PFSK-1 (cell line): ENCODE measurements at regions not wholly inside any gene's neighbourhood (a gene's known extent, or its start where the extent isn't known, plus 50 kb on each side); places are given as distances from the start of the nearest gene placed in this dataset.

Experiments used
- POLR2AphosphoS5 ChIP-seq: IDR thresholded peaks from 2 replicates; pipeline ENCODE4 v1.6.1; 2012; ENCODE audit warnings: low read depth, mild to moderate bottlenecking, control low read depth, low read length, moderate library complexity
- REST ChIP-seq, 2 experiments: IDR thresholded peaks; 2 replicates each; pipeline versions ENCODE4 v1.6.1 to v1.8.0; 2011 to 2012; ENCODE audit warnings: low read depth in 2 of 2, low read length in 2 of 2, control low read depth in 1 of 2, inconsistent platforms in 1 of 2, mild to moderate bottlenecking in 1 of 2, moderate library complexity in 1 of 2; ENCODE audit not compliant: insufficient read depth in 1 of 2
- SIN3A ChIP-seq: IDR thresholded peaks from 2 replicates; pipeline ENCODE4 v1.6.1; 2012; ENCODE audit warnings: mild to moderate bottlenecking, low read length, moderate library complexity, borderline replicate concordance; ENCODE audit not compliant: insufficient read depth
- TAF1 ChIP-seq: IDR thresholded peaks from 2 replicates; pipeline ENCODE4 v1.6.1; 2012; ENCODE audit warnings: low read length, control low read depth, borderline replicate concordance; ENCODE audit not compliant: insufficient read depth

- no peak for TF ChIP-seq POLR2AphosphoS5
- TF ChIP-seq SIN3A = no peak
- TF ChIP-seq TAF1 = no peak
- TF ChIP-seq REST (IDR thresholded peaks at IDR 0.05; ENCODE audit: insufficient read depth in 1 of 2, low read depth in 2 of 2, low read length in 2 of 2) = no peak
These were observed 516.2 kb downstream of the SHQ1 start for GRCh38 chr3:72332036-72332435.
